ENCODE measurements at regions not wholly inside any gene's neighbourhood (a gene's known extent, or its start where the extent isn't known, plus 50 kb on each side); places are given as distances from the start of the nearest gene placed in this dataset.
A peak's percentile ranks its signal among the peaks of the same experiment; 100 is the strongest.

DNA sequence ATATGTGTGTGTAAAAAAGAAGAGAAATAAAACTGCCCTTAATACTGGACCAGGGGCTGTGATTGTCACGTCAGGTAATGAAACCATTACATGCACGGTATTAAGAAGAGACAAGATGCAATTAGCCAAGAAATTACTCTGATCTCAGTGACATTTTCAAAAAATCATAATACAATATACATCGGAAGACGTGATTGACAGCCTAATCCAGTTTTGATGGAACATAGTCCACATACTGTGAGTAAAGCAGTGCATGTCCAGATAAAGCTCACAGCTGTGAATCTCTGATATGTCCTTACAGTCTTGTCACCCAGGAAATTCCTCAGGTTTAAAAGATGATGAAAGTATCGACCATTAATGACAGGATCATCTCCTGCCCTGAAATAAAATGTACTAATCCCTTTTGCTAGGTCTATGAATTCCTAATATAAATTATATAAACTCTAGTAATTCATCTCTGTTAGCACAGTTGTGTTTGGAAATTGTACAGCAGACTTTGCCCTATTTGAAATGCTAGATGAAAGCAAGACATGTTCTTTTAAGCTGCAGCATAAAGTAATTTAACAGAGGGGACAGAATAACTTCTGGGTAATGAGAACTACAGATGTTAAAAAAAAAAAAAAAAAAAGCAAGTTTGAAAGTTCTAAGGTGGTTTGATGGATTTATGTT, 119.5 kb upstream of the TMCO5A start:
- H3K27me3 ChIP-seq (ENCODE audit: control insufficient read depth in 4 of 4, insufficient read depth in 4 of 4, low read length in 3 of 4) = no peaks in the 10 kb centered on the region
- TF ChIP-seq MAX (IDR thresholded peaks at IDR 0.05) (no peak), HNF4A (conservative IDR thresholded peaks at IDR 0.05) (peak; percentile 46 to 51)
- no peaks in the 10 kb centered on the region for H3K9me3 ChIP-seq (ENCODE audit: control insufficient read depth in 4 of 4, low read length in 3 of 4)
- H3K4me3 ChIP-seq (ENCODE audit: low read depth in 1 of 3, low read length in 3 of 3) = no peak overlapping the region
- no peaks in the 10 kb centered on the region for H3K36me3 ChIP-seq (ENCODE audit: control insufficient read depth in 4 of 4, insufficient read depth in 3 of 4, low read depth in 1 of 4, low read length in 3 of 4)
- no peak overlapping the region for H3K27ac ChIP-seq (ENCODE audit: low read depth in 1 of 2, low read length in 2 of 2)
- DNase-seq (ENCODE audit: low spot score) = no peak
- H3K4me1 ChIP-seq (ENCODE audit: control insufficient read depth in 4 of 4, insufficient read depth in 4 of 4, low read length in 3 of 4) = peaks cover 0 to 5% (median 1%) of the 10 kb centered on the region in 4 donors
- no peak overlapping the region for H3K9ac ChIP-seq (ENCODE audit: low read depth in 1 of 2, low read length in 2 of 2)
- 69% methylated on average over 5 of the region's 5 CpGs for WGBS

GRCh38 chr15:37818152-37818677, 116.2 kb upstream of the TMCO5A start:
- H3K27me3 ChIP-seq (ENCODE audit: control insufficient read depth in 4 of 4, insufficient read depth in 4 of 4, low read length in 3 of 4) = no peaks in the 10 kb centered on the region
- H3K9ac ChIP-seq (ENCODE audit: low read depth in 1 of 2, low read length in 2 of 2) = no peak overlapping the region
- DNase-seq (ENCODE audit: low spot score) = no peak
- WGBS = 80% methylated on average over 11 of the region's 11 CpGs
- H3K36me3 ChIP-seq (ENCODE audit: control insufficient read depth in 4 of 4, insufficient read depth in 3 of 4, low read depth in 1 of 4, low read length in 3 of 4) = no peaks in the 10 kb centered on the region
- no peak overlapping the region for H3K4me3 ChIP-seq (ENCODE audit: low read depth in 1 of 3, low read length in 3 of 3)
- H3K9me3 ChIP-seq (ENCODE audit: control insufficient read depth in 4 of 4, low read length in 3 of 4) = no peaks in the 10 kb centered on the region
- peaks cover 0 to 5% (median 1%) of the 10 kb centered on the region in 4 donors for H3K4me1 ChIP-seq (ENCODE audit: control insufficient read depth in 4 of 4, insufficient read depth in 4 of 4, low read length in 3 of 4)
- no peak overlapping the region for H3K27ac ChIP-seq (ENCODE audit: low read depth in 1 of 2, low read length in 2 of 2)
- TF ChIP-seq CTCF (IDR thresholded peaks at IDR 0.05; ENCODE audit: low read depth, low read length, missing input control) (no peak), SP1 (IDR thresholded peaks at IDR 0.05) (no peak), NR2F2 (IDR thresholded peaks at IDR 0.05) (no peak), ATF3 (IDR thresholded peaks at IDR 0.05) (no peak), YY1 (IDR thresholded peaks at IDR 0.05) (no peak), GABPA (IDR thresholded peaks at IDR 0.05 in 1 of 2, conservative IDR thresholded peaks at IDR 0.05 in 1 of 2) (no peak), ZBTB33 (IDR thresholded peaks at IDR 0.05) (no peak), MAX (IDR thresholded peaks at IDR 0.05) (no peak), RXRA (IDR thresholded peaks at IDR 0.05) (no peak), TAF1 (conservative IDR thresholded peaks at IDR 0.05) (no peak), FOXA1 (IDR thresholded peaks at IDR 0.05) (no peak), JUND (IDR thresholded peaks at IDR 0.05) (no peak), FOXA2 (IDR thresholded peaks at IDR 0.05) (no peak), HNF4G (IDR thresholded peaks at IDR 0.05) (no peak), EGR1 (IDR thresholded peaks at IDR 0.05; ENCODE audit: low read depth in 2 of 2) (no peak), RAD21 (IDR thresholded peaks at IDR 0.05) (no peak), HNF4A (conservative IDR thresholded peaks at IDR 0.05) (no peak)
- TF ChIP-seq, protein P1, sequence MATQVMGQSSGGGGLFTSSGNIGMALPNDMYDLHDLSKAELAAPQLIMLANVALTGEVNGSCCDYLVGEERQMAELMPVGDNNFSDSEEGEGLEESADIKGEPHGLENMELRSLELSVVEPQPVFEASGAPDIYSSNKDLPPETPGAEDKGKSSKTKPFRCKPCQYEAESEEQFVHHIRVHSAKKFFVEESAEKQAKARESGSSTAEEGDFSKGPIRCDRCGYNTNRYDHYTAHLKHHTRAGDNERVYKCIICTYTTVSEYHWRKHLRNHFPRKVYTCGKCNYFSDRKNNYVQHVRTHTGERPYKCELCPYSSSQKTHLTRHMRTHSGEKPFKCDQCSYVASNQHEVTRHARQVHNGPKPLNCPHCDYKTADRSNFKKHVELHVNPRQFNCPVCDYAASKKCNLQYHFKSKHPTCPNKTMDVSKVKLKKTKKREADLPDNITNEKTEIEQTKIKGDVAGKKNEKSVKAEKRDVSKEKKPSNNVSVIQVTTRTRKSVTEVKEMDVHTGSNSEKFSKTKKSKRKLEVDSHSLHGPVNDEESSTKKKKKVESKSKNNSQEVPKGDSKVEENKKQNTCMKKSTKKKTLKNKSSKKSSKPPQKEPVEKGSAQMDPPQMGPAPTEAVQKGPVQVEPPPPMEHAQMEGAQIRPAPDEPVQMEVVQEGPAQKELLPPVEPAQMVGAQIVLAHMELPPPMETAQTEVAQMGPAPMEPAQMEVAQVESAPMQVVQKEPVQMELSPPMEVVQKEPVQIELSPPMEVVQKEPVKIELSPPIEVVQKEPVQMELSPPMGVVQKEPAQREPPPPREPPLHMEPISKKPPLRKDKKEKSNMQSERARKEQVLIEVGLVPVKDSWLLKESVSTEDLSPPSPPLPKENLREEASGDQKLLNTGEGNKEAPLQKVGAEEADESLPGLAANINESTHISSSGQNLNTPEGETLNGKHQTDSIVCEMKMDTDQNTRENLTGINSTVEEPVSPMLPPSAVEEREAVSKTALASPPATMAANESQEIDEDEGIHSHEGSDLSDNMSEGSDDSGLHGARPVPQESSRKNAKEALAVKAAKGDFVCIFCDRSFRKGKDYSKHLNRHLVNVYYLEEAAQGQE (IDR thresholded peaks at IDR 0.05) = no peak

Measured in liver (tissue), 8 donors.